GM19467 (cell line): ENCODE measurements at regions not wholly inside any gene's neighbourhood (a gene's known extent, or its start where the extent isn't known, plus 50 kb on each side); places are given as distances from the start of the nearest gene placed in this dataset.

Source experiments
- ATAC-seq: cut with Tn5 transposase; IDR thresholded peaks from one replicate; pipeline ENCODE4 v1.9.1; 2021; ENCODE audit warnings: mild to moderate bottlenecking, moderate library complexity; ENCODE audit not compliant: unreplicated experiment

DNA sequence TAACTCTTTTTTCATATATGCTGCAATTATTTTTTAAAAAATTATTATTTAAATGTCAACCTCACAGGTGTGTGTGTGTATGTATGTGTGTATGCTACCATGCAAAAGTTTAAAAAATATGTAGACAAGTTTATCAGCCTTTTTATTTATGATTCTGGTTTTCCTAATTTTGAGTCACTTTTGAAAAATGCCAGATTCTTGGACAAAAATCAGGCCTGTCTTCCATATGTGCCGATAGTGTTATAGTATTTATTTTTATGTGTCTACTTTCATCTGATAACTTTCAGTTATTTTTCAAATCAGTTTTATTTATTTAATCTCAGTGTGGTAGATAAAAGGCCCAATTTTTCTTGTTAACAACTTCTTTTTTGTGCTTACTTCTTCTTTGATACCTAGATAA, 176.2 kb downstream of the RDH14 start:
- ATAC-seq, result no peak

DNA sequence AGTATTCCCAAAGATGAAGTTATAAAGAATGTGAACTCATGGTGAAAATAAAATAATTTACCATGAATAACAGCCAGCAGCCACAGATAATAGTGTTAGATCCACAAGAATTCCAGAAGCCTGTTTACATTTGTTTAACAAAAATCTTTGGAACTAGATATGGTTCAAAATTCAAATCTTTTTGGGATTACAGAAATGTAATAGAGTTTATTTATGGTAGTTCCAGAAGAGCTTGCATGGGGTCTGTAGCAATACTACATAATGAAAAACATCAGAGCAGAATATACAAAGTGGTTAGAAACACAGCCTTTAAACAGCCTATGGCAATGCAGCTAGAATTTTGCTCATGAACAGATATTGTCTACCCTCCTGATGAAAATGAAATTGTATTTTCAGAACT, 179.1 kb downstream of the RDH14 start:
- ATAC-seq, result no peak

DNA sequence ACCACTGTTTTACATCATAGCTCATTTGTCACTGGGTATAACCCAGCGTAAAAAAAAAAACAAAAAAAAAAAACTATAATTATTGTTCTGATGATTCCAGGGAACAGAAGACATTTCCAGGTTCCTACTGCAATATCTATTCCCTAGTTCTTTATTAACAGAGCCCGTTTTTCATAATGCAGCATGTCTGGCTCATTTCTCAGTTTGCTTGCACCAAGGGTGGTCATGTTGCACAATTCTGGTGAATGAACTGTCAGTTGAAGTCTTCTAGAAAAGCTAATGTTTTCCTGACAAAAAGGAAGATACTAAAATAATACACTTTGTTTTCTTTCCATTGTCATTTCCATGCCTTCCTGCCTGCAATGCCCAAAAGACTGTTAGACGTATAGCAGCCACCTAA, 180.1 kb downstream of the RDH14 start:
- ATAC-seq, result no peak

DNA sequence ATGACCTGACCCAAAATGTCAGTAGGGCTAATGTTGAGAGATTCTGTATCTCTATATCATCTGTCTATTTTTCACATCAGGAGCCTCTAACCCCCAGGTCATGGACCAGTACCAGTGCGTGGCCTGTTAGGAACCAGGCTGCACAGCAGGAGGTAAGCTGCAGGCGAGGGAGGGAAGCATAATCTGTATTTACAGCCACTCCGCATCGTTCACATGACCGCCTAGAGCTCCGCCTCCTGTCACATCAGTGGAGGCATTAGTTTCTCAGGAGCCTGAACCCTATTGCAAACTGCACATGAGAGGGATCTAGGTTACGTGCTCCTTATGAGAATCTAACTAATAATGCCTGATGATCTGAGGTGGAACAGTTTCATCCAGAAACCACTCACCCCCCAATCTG, 180.6 kb downstream of the RDH14 start:
- no peak for ATAC-seq

DNA sequence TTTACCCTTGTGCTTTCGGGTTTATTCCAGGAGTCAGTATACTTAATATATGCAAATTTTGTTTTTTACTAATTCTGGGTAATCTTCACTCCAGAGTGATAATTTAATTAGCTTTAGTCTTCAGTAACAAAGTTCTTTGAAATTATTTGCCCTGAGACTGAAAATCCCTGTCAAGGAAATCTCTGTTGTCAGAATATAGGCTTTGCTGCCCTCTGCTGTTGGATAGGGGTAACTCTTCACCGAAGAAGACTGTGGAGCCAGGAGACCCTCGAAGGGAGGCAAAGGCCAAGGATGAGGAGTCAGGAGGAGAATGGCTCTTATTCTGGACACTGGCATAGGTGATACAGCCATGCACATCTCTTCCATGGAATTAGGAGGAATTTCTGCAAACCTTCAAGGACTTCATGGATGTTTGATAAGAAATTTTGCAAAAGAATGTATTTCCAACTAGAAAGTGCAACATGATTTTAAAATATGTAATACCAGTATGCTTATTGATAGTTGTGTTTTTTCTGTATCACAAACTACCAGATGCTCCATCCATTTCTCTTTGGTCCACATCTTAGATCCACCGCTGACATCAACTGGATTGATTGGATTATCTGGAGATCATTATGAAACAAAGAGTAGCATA, 182.3 kb downstream of the RDH14 start:
- ATAC-seq, result peak; percentile 76

DNA sequence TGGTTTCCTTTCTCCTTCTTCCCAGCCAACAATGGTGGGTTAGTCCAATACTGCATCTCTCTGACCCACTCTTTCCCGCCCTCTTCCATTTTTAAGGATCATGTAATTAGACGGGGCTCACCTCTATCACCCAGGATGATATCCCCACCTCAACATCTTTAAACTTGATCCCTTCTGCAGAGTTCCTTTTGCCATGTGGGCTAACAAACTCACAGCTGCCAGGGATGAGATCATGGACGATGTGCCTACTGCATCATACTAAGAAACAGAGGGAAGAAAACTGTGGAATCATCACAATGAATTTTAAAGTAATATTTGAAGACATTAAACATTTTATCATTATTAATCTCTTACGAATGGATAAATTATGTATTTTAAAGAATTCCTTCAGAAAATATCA, 183.5 kb downstream of the RDH14 start:
- ATAC-seq, result no peak

DNA sequence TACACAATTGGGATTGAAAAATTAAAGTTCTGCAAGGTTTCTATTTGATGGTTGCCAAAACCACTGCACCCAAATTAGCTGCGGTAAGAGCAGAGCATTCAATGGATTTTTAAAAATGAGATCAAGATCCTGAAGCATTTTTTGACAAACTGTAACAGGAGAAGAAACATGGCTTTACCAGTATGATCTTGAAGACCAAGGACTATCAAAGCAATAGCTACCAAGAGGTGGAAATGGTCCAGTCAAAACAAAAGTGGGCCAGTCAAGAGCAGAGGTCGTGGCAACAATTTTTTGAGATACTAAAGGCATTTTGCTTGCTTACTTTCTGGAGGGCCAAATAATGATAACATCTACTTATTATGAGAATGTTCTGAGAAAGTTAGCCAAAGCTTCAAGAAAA, 186.8 kb downstream of the RDH14 start:
- no peak for ATAC-seq

DNA sequence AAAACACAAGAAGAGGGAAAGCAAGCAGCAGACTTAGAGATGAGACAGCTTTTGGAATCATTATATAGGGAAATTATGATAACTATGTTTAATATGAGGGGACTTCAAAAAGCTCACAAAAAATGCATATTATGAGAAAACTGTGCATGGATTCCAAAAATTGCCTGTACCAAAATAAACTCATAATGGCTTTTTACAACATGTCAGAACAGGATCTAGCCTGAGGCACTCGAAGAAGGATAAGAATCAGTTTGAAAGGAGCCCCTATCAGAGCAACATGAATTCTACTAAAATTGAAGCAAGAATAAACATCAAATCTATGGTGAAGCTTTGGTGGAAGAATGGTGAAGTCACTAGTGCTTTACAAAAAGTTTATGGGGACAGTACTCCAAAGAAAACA, 187.4 kb downstream of the RDH14 start:
- ATAC-seq, result no peak

DNA sequence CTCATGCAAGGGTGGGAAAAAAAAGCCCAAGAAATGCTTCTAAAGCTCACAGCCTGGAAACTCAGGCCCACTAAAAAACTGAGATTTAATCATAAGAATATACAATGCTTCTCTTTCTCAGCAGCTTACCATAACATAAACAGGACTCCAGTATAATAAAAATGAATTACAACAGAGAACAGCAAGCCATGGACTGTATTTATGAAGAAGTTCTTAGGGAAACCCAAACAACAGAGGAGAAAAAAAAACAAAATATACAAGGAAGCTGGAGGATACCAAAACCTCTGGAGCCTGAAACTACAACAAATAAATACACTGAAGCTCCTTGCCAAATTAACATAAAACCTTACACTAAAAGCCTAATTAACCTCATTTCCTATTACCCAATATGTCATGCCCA, 187.8 kb downstream of the RDH14 start:
- no peak for ATAC-seq

DNA sequence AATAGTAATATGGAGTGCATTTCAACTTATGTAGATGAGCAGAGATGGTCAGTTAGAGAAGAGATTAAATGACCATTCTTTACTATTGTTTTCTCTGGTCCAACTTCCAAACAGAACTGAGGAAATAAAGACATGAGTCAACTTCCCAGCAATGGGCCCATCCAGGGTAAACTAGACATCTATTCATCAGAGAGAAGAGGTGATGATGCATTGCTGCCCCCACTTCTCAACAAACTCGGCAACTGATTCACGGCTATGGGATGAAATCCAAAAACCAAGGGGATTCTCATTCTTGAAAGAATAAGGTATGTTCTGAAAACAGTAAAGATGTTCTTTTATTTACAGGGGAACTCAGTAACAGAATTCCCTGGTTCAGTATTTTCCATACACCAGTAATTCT, 190.7 kb downstream of the RDH14 start:
- ATAC-seq, result no peak

DNA sequence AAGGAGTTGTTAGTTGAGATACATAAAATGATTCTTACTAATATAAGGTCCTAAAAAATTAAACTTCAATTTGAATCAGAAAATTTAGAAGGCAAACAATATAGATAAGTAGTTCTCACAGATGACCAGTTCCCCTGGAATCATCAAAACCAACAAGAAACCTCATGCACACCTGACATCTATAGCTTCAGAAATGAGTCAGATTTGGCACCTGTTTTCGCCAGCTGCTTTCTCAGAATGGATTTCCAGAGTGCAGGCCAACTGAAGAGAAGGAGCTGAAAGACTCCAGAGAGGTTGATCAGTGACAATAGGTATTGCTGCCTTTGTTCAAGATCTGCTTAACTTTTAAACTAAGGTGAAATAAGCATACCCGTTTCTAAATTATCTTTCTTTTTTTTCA, 192.4 kb downstream of the RDH14 start:
- ATAC-seq, result no peak

DNA sequence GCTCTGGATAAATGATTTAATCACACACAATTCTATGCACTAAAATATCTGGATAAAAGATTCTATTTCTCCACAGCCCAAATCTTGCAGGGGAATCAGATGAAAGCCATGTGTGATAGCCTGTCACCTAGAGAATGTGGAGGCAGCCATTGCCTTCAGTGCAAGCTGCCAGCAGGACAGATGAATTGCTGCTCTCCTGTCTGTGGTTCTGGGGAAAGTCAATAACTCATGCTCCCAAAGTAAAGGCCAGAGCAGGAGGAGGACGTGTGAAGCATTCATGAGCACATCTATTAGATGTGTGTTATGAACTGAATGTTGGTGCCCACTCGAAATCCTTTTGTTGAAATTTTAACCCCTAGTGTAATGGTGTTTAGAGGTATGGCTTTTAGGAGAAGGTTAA, 195.1 kb downstream of the RDH14 start:
- no peak for ATAC-seq

DNA sequence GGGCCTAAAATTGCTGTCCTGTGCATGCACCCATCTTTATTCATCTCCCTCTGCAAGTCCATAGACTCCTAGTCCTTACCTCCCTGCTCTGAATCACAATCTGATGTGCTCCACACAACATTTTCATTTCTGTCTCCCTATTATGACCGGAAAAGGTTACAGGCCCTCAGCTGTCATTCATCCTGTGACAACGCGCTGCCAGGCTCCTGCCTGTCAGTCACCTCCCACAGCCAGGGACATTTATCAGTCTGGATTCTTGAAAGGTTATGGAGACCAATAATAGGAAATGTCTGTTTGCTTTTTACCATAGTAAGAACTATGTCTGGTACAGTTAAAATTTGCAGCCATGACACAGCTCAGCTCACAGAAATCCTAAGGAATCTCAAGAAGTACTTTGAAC, 197.1 kb downstream of the RDH14 start:
- ATAC-seq, result no peak

DNA sequence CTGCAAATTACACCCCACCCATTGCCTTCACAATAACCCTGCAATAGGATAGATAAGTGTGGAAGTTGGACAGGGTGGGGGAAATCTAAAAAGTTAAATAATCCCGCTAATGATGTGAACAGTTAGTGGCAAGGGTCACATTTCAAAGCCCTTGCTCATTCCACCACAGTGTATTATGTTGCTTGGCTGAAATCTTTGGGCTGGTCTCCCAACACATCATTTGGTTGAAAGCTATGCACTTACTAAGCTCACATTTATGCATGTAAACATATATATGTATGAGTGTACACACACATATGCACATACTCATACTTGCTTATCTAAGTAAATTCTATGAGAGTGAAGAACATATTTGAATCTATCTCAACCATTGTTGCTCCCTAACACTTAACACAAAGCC, 197.8 kb downstream of the RDH14 start:
- ATAC-seq, result no peak

DNA sequence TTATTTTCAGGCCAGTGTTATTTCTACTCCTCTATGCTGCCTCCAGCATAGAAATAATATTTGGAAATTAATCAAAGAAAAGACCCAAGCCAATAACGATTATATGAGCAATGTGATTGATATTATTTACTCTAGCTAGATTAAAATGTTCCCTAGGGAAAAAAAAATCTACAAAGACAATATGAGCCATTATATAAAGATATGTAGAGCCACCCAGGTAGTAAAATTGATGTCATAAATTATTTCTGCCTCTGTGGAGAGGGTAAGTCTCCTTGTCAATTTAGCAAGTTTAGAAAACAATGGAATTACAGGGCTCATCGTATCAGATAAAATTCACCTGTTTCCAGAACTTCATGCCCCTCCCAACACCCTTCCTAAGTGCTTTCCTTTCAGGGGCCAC, 202.9 kb downstream of the RDH14 start:
- ATAC-seq, result no peak

DNA sequence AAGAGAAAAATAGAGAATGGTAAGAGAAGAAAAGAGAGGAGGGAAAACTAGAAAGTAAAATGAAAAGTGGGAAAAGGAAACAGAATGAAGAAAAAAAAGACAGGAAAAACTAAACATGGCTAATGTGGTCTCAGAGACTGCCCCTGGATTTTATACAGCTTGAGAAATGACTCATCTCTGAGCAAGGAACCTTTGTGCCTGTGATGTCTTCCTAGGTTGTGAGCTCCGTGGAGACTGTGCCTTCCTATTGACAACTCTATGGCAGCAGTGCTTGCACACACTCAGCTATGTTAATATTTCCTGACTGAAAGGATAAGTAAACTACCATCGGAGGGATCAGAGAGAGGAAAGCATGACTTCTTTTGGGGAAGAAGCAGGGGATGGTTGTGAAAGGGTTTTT, 203.8 kb downstream of the RDH14 start:
- ATAC-seq, result no peak

DNA sequence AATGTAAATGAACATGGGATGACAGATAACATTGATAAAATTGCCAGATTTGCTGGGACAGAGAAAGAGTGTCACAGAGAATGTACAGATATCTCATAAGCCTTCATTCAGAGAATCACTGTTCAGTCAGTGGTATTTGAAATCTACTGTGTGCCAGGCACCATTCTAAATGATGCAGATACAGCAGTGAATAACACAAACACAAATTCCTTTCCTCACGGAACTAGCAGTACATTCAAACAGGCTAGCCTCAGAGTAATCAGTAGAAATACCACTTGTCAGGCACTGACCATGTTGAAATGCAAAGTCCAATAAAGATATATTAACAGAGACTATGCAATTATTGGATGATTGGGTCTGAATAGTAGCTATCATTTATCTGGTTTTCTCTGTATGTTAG, 211.0 kb downstream of the RDH14 start:
- ATAC-seq, result no peak

DNA sequence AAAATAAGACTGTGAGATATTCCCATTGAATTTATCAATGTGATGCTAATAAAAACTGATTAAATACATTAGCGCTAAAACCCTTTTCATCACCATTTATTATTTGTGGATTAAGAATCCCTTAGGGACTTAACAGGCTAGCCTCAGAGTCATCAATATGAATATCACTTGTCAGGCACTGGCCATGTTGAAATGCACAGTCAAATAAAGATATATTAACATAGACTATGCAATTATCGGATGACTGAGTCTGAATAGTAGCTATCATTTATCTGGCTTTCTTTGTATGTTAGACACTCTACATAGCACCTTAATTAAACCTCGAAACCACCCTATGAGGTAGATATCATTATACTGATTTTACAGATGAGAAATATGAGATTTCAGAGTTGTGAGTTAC, 213.6 kb downstream of the RDH14 start:
- no peak for ATAC-seq

DNA sequence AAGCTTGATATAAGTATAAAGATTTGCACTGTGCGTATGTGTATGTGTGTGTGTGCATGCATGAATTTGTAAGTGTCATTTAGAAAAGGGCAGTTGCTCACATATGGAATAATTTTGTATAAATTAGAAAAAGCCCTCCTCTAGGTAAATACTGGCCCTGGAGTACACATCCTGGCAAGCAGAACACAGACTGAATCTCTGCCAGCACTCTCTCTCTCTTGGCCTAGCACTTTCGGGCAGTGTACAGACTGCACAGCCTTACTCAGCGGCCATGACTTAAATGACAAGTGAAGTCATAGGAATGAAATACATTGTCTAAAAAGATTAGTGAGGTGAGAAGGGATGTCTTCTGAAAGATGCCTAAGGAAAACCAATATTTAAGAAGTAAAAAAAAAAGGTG, 214.1 kb downstream of the RDH14 start:
- ATAC-seq, result no peak

DNA sequence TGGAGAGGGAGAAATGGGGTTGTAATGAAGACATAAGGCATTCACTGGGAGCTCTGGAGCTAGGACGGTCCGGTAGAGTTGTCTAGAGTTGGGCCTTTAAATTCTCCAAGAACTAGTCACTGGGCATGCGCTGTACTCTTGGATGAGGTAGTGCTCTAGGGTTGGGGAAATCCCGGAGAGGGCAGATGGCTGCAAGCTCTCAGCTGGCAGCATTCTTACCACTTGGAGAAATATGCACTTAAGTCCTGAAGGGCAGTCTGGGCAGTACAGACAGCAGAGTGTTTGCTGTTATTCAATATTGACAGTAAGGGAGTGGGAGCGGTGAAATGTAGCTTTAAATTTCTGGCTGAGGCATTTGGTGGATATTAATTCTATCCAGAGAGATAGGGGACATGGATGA, 214.6 kb downstream of the RDH14 start:
- no peak for ATAC-seq

DNA sequence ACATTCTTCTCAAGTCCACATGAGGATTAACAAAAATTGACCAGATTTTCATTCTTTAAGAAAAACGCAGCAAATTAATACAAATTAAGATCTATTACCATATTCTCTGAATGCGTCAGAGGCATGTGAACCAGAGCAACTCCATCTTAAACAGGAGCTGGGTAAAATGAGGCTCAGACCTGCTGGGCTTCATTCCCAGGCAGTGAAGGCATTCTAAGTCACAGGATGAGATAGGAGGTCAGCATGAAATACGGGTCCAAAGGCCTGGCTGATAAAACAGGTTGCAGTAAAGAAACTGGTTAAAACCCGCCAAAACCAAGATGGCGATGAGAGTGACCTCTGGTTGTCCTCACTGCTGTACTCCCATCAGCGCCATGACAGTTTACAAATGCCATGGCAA, 217.6 kb downstream of the RDH14 start:
- ATAC-seq, result no peak

DNA sequence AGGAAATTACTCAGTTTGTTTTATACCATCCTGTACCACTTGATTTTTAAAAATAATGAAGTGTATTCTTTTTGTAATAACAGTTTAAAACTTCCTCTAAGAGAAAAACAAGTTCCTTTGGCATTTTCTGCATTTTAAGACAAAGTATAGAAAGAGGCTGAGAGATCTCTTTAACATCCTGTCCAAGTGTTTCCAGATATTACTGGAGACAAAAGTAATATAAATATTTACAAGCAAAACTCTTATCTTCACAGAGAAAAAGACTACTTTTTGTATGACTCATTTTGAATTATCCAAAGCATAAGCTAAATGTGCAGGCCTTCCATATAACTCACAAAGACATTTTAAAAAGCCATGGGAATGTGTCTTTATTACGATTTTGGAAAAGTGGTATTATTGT, 221.1 kb downstream of the RDH14 start:
- ATAC-seq, result no peak

DNA sequence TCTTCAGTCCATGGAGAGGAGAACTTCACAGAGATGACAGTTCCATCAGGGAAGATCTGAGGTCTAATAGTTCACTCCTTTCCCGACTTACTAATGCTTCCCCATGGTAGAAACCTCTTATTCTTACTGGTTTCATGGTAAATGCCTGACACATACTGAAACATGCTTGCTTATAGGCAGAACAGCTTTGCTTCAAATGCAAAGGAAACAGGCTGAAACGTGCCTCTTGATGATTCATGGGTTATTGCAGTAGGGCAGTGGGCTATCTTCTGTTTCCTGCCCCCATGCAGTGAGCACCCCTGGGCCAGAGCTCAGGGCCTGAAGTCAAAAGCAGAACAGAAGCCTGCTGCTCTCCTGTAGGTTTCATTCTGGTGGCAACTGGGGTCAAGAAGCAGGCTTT, 223.5 kb downstream of the RDH14 start:
- no peak for ATAC-seq

DNA sequence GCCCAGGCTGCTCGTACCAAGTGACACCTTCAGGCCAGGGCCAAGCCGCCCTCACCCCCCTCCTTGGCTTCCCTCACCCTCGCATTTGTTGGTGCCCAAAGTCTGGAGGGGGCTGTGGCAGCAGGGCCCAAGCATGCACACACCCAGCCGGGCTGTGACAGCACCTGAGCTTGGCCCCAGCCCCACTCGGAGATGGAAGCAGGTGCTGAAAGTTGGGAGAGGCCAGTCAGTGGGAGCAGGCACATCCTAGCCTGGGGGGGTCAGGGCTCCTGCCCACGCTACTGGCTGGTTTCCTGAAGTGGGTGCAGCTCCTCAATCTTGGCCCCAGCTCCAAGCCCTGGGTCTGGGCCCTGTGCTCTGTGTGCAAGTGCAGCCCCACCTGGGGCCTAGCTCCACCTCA, 228.0 kb downstream of the RDH14 start:
- ATAC-seq, result no peak
